ENCODE measurements at regions not wholly inside any gene's neighbourhood (a gene's known extent, or its start where the extent isn't known, plus 50 kb on each side); places are given as distances from the start of the nearest gene placed in this dataset.

DNA sequence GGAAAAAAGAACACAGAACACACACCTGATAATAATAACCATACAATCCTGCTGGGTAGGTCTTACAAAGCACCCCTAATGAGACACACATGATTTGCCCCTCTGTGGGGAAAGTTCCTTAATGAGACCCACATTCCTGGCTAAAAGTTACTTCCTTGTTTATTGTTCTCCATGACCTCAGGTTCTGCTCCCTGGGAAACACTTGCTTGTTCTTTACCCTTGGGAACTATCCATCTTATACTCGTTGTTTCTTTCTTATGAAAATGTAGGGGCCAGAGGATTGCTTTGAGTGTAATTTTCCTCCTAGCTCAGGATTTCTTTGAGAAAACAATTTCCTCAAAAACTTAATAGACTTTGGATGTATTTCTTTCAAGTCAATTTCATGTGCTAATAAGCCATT, 52.1 kb upstream of the PCDH10 start:
- FAIRE-seq: no peak

Data from endometrium (tissue), 2 donors.